ENCODE measurements at regions not wholly inside any gene's neighbourhood (a gene's known extent, or its start where the extent isn't known, plus 50 kb on each side); places are given as distances from the start of the nearest gene placed in this dataset.

- TF ChIP-seq POLR2AphosphoS5 (IDR thresholded peaks at IDR 0.05) (no peak), EP300 (IDR thresholded peaks at IDR 0.05) (no peak)
Observed at GRCh38 chr13:89783221-89783755, 1564.2 kb upstream of the MIR17HG start.

All from sigmoid colon (tissue), 4 donors.